NCI-H1417 treated with DMSO at 0.1 percent for 48 hours (cell line): ENCODE measurements at regions not wholly inside any gene's neighbourhood (a gene's known extent, or its start where the extent isn't known, plus 50 kb on each side); places are given as distances from the start of the nearest gene placed in this dataset.

ENCODE experiments used
- DNase-seq: peaks from one replicate; lab custom pipeline; 2025; lab: John Stamatoyannopoulos, UW

DNA sequence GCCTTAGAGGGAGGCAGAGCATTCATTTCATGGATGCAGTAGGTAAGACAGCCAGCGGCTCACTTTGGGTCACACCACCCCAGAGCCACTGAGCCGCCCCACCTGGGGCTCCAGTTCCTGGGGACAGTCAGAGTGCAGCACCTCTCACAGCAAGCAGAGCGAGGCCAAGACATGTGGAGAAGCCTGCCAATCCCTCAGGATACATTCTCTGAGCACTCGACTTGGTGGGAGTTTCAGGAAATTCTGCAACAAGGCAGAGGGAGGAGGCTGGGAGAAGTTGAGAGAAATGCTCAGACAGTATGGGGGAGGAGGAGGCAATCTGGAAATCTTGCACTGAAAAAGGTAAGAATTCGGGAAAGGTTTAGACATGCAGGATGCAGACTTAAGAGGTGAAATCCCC, 60.8 kb upstream of the WLS start:
- no peak for DNase-seq

DNA sequence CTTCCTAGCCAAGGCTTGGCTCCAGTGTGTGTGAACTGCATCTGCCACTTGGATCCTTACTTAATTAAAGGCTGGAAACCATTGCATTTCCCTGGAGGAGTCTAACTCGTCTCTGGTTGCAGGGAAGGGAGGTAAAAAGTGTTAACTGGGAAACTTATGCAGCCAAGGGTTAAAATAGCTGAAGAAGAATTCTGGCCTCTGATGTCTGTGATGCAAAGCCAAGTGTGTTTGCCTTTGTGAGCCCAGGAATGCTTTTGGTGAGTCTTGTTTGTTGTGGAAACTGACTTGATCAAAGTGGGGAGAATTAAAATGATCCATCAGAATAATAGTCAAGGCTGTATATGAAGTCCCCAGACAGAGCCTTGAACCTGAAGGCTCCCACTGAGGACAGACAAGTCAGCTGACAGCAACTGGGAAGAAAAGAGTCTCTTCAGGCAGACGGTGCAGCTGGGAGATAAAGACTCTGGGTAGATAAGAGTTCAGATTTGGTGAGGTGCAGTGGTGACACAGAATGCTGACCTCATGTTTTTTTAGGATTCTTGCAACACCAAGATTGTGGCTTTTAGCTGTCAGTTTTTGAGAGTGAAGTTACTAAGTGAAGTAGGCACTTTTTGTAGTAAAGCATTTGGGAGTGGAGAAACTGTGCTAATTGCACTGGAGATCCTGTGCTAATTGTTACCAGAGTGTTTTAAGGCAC, 59.5 kb upstream of the WLS start:
- no peak for DNase-seq

DNA sequence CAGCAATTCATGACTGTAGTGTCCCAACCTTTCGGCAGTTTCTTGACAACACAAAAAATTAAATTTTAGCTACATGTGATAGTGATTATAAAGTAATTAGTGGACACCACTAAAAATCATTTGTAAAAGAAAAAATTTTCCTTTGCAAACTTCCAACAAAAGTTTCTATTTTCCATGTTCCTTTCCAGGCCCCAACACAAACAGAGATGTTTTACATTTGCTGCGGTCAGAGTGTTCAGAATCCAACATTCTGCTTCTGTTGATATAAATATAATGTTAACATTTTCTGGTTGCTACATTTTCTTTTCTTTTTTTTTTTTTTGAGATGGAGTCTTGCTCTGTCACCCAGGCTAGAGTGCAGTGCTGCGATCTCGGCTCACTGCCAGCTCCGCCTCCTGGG, 54.9 kb upstream of the WLS start:
- no peak for DNase-seq

DNA sequence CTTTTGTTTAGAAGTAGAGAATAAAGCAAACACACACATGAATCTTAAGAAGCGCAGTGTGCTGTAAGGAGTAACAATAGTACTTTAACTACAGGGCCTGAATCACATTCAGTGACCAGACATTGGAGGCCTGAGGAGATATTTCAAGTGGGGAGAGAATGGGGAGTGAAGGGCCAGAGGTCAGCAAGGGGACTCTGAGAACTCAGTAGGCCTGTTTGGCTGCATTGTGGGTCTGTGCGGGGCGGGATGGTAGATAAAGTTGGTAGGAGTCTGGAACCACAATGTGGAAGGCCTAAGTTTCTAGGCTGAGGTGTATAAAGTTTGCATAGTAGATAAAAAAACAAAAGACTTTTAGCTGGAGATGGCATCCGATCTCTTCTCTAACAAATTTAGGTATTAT, 52.7 kb upstream of the WLS start:
- no peak for DNase-seq

DNA sequence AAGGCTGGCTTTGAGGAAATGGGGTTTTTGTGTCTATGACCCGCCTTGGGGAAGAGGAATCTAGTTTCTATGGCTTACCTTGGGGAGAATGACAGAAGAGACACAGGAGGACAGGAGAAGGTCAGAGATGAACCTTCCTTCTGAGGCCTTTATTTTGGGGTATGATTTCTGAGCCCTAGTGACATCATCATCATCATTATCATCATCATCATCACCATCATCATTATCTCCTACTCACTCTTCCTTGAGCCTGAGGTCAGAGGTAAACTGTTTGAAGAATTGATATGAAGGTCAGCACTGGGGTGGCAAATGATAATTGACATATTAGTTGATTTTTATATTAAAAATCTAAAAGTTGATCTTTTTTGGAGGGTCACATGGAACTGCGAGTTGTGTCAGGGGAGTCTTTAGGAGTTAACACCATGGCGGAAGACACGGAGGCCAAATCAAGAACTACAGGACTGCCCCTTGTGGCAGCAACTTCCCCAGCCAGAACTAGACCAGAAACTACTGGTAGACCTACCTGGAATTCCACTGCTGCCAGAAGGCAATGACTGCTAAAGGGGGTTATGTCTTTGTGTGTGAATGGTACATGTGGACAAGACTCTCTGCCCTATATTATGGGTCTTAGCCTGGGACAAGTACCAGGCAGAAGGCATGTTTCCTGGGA, 49.8 kb upstream of the WLS start:
- DNase-seq = no peak
